A673 (cell line): ENCODE measurements at regions not wholly inside any gene's neighbourhood (a gene's known extent, or its start where the extent isn't known, plus 50 kb on each side); places are given as distances from the start of the nearest gene placed in this dataset.

Source experiments
- BruUV-seq: library from RNA; stranded (reverse); fragments of 400-500 nt; replicated peaks from 2 replicates; lab custom pipeline; 2021; lab: Mats Ljungman, UMichigan
- CTCF ChIA-PET: fragments of 300-600 bp; sonication (Branson Sonifier 250); formaldehyde crosslinking; loops from one replicate; lab custom pipeline; 2022; ENCODE audit warnings: antibody characterized with exemption; lab: Charles Lee
- POLR2A ChIA-PET: fragments of 300-600 bp; sonication (Branson Sonifier 250); formaldehyde crosslinking; loops from one replicate; lab custom pipeline; 2022; ENCODE audit warnings: antibody characterized with exemption; ENCODE audit not compliant: low non-redundant PET; lab: Charles Lee
- DNase-seq: peaks from one replicate; pipeline ENCODE4 v3.0.0-alpha.2; 2015; ENCODE audit warnings: low spot score
- H3K27ac ChIP-seq: fragments of 200-600 bp; sonication (generic); 2 replicates; pipeline ENCODE4 v1.5.1; 2016; ENCODE audit warnings: mixed run types, low read depth, mild to moderate bottlenecking, mixed read lengths, antibody characterized with exemption, low read length; ENCODE audit not compliant: poor library complexity, severe bottlenecking
- H3K27me3 ChIP-seq: fragments of 200-600 bp; sonication (generic); replicated peaks from 2 replicates; pipeline ENCODE4 v1.6.1; 2017; ENCODE audit warnings: mixed run types, low read depth, mild to moderate bottlenecking, mixed read lengths, antibody characterized with exemption, low read length; ENCODE audit not compliant: insufficient read depth, poor library complexity
- H3K36me3 ChIP-seq: fragments of 200-600 bp; sonication (generic); 2 replicates; pipeline ENCODE4 v1.6.1; 2016; ENCODE audit warnings: mixed run types, mild to moderate bottlenecking, mixed read lengths, antibody characterized with exemption, low read length; ENCODE audit not compliant: insufficient read depth, poor library complexity, severe bottlenecking
- H3K4me1 ChIP-seq: fragments of 200-600 bp; sonication (generic); 2 replicates; pipeline ENCODE4 v1.6.1; 2017; ENCODE audit warnings: mixed run types, mild to moderate bottlenecking, mixed read lengths, antibody characterized with exemption, low read length; ENCODE audit not compliant: insufficient read depth, poor library complexity, severe bottlenecking
- H3K4me3 ChIP-seq: fragments of 200-600 bp; sonication (generic); 2 replicates; pipeline ENCODE4 v1.5.1; 2016; ENCODE audit warnings: low read depth, mixed run types, mild to moderate bottlenecking, mixed read lengths, low read length; ENCODE audit not compliant: poor library complexity, severe bottlenecking
- H3K9me3 ChIP-seq: fragments of 200-600 bp; sonication (generic); 2 replicates; pipeline ENCODE4 v1.6.1; 2016; ENCODE audit warnings: mixed run types, low read depth, mild to moderate bottlenecking, mixed read lengths, antibody characterized with exemption, low read length; ENCODE audit not compliant: poor library complexity, severe bottlenecking
- CTCF ChIP-seq: fragments of 300-800, 200-600 bp; sonication (generic); conservative IDR thresholded peaks from 2 replicates; pipeline ENCODE4 v1.5.1; 2017; ENCODE audit warnings: low read depth, mild to moderate bottlenecking, antibody characterized with exemption, low read length, moderate library complexity, mixed read lengths
- EZH2 ChIP-seq: fragments of 200-600 bp; sonication (generic); IDR thresholded peaks from 2 replicates; pipeline ENCODE4 v1.6.1; 2017; ENCODE audit warnings: borderline replicate concordance, low read depth, mild to moderate bottlenecking, mixed read lengths, antibody characterized with exemption, low read length; ENCODE audit not compliant: poor library complexity, severe bottlenecking
- intact Hi-C: fragments of 100-400 bp; cut with micrococcal nuclease; formaldehyde crosslinking; loops from one replicate; pipeline ENCODE4 v1.10.0; 2022; ENCODE audit not compliant: unreplicated experiment

DNA sequence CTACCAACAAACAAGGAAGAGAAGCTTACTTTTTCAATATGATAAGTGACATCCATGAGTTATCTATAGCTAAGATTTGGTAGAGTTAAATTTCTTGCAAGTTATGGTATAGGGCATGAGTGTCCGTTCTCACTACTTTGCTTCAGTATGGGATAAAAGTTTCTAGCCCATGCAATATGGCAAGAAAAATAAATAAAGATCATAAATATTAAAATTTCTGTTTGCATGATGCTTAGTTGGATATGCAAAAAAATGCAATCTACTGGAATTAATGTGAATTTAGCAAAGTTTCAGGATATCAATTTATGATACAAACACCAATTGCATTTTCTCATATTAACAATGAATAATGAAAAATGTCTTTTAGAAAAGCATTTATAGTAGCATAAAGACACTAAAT lies 148.7 kb upstream of the ADARB2 start:
- Histone ChIP-seq H3K4me3 (no peak overlapping the region), H3K9me3 (no peaks in the 10 kb centered on the region), H3K4me1 (no peaks in the 10 kb centered on the region), H3K36me3 (no peaks in the 10 kb centered on the region), H3K27me3 (peaks cover 21% of the 10 kb centered on the region), H3K27ac (no peak overlapping the region)
- no peak for DNase-seq
- POLR2A ChIA-PET, result no interaction called here
- CTCF ChIA-PET, result no interaction called here
- no TSS peak for BruUV-seq
- intact Hi-C loops, result no loop called here
- no peak for TF ChIP-seq CTCF
- no peak for TF ChIP-seq EZH2

DNA sequence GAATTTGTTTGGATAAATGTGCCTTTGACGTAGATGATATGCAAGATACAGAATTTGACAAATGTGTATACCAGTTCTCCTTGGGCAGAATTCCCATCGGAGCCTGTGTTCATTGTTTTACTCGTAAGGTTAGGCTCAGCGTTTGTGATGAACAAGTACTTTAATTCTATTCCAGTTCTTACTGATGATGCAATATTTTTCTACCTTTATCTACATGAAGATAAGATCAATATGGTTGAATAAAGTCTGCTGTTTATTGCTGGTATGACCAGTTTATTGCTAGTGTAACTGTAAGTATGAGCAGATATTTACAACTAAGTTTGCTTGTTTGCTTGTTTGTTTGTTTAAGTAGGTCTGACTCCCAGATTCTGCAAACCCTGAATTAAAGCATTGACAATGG lies 145.4 kb upstream of the ADARB2 start:
- POLR2A ChIA-PET, result no interaction called here
- Histone ChIP-seq H3K4me1 (no peaks in the 10 kb centered on the region), H3K4me3 (no peak overlapping the region), H3K27ac (no peak overlapping the region), H3K36me3 (no peaks in the 10 kb centered on the region), H3K27me3 (peaks cover 50% of the 10 kb centered on the region), H3K9me3 (no peaks in the 10 kb centered on the region)
- CTCF ChIA-PET, result no interaction called here
- no peak for DNase-seq
- intact Hi-C loops, result no loop called here
- TF ChIP-seq EZH2, result no peak
- no peak for TF ChIP-seq CTCF
- BruUV-seq, result no TSS peak

DNA sequence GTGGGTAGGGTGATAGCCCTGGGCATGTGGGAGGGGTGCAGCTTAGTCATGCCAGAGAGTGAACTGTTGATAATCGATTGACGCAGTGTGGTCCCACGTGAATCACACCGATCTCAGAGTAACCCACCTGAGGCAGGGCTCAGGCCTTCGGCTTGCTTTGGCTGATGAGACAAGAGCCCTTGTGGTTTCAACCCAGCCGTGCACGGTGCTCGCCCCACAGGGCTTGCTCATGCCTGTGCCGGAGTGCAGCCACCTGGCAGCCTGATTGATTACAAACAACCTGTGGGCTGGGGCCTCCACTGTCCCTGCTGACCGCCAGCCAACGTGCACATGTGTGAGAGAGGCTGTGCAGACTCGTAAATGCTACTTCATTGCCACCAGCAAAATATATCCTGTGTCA lies 144.9 kb upstream of the ADARB2 start:
- Histone ChIP-seq H3K9me3 (no peaks in the 10 kb centered on the region), H3K27me3 (peaks cover 54% of the 10 kb centered on the region), H3K4me1 (no peaks in the 10 kb centered on the region), H3K36me3 (no peaks in the 10 kb centered on the region), H3K27ac (no peak overlapping the region), H3K4me3 (no peak overlapping the region)
- no peak for DNase-seq
- ChIA-PET CTCF (no interaction called here), POLR2A (no interaction called here)
- BruUV-seq, result no TSS peak
- TF ChIP-seq EZH2 (no peak), CTCF (no peak)
- intact Hi-C loops, result no loop called here
